Suprapubic skin (tissue), 3 donors: ENCODE measurements at regions not wholly inside any gene's neighbourhood (a gene's known extent, or its start where the extent isn't known, plus 50 kb on each side); places are given as distances from the start of the nearest gene placed in this dataset.

ENCODE experiments used
- EP300 ChIP-seq: sonication (generic); formaldehyde crosslinking; IDR thresholded peaks from one replicate; pipeline ENCODE4 v1.6.1; 2017; ENCODE audit warnings: antibody characterized with exemption
- POLR2A ChIP-seq, 2 donors: fragments of 450-650 bp; IDR thresholded peaks; one replicate each; pipeline ENCODE4 v1.6.1; 2017; ENCODE audit warnings: antibody characterized with exemption in 2 of 2, mild to moderate bottlenecking in 2 of 2, moderate library complexity in 2 of 2
- TF ChIP-seq, protein P1 (sequence below), 2 donors: fragments of 200-600 bp in 1 of 2; fragments of 450-650 bp in 1 of 2; sonication (generic) in 1 of 2; IDR thresholded peaks; one replicate each; pipeline ENCODE4 v1.5.1; 2016 to 2019; ENCODE audit warnings: antibody characterized with exemption in 2 of 2, mild to moderate bottlenecking in 1 of 2, moderate library complexity in 1 of 2

DNA sequence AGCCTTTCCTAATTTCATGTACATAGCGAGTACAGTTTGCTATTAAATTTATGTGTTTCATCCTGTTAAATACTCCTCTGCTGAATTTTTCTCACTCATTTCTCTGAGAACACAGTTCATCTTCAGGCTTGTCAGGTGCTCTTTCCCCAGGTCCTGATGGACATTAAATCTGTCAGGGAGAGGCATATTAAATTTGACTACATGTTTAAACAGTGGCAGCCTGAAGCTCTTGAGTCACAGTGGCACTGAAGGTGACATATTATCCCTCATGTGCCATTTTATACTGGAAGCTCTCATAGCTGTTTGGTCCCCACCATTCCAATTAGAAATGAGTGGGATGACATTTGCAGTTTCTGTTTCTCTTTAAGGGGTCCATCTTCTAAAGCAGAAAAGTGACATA is 1089.6 kb upstream of the SORCS1 start:
- TF ChIP-seq POLR2A (IDR thresholded peaks at IDR 0.05) (no peak), EP300 (no peak)
- TF ChIP-seq, protein P1, sequence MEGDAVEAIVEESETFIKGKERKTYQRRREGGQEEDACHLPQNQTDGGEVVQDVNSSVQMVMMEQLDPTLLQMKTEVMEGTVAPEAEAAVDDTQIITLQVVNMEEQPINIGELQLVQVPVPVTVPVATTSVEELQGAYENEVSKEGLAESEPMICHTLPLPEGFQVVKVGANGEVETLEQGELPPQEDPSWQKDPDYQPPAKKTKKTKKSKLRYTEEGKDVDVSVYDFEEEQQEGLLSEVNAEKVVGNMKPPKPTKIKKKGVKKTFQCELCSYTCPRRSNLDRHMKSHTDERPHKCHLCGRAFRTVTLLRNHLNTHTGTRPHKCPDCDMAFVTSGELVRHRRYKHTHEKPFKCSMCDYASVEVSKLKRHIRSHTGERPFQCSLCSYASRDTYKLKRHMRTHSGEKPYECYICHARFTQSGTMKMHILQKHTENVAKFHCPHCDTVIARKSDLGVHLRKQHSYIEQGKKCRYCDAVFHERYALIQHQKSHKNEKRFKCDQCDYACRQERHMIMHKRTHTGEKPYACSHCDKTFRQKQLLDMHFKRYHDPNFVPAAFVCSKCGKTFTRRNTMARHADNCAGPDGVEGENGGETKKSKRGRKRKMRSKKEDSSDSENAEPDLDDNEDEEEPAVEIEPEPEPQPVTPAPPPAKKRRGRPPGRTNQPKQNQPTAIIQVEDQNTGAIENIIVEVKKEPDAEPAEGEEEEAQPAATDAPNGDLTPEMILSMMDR (IDR thresholded peaks at IDR 0.05) = no peak
